Rectal smooth muscle tissue (tissue), 1 donor: ENCODE measurements at regions not wholly inside any gene's neighbourhood (a gene's known extent, or its start where the extent isn't known, plus 50 kb on each side); places are given as distances from the start of the nearest gene placed in this dataset.
"Not testable (repeated sequence)": the region's sequence is repeated elsewhere in the genome, so short reads cannot be mapped to it uniquely, and the experiment has no call there.

Experiments used
- H3K27ac ChIP-seq: one replicate; pipeline ENCODE4 v1.7.0; 2013; ENCODE audit warnings: low read depth, low read length, inconsistent platforms
- H3K27me3 ChIP-seq: one replicate; pipeline ENCODE4 v1.7.0; 2013; ENCODE audit warnings: low read length; ENCODE audit not compliant: control insufficient read depth, insufficient read depth
- H3K36me3 ChIP-seq: one replicate; pipeline ENCODE4 v1.7.0; 2013; ENCODE audit warnings: low read length; ENCODE audit not compliant: control insufficient read depth, insufficient read depth
- H3K4me1 ChIP-seq: one replicate; pipeline ENCODE4 v1.7.0; 2013; ENCODE audit warnings: low read length; ENCODE audit not compliant: control insufficient read depth, insufficient read depth
- H3K4me3 ChIP-seq: one replicate; pipeline ENCODE4 v1.7.0; 2013; ENCODE audit warnings: low read length
- H3K9ac ChIP-seq: one replicate; pipeline ENCODE4 v1.7.0; 2013; ENCODE audit warnings: low read length

DNA sequence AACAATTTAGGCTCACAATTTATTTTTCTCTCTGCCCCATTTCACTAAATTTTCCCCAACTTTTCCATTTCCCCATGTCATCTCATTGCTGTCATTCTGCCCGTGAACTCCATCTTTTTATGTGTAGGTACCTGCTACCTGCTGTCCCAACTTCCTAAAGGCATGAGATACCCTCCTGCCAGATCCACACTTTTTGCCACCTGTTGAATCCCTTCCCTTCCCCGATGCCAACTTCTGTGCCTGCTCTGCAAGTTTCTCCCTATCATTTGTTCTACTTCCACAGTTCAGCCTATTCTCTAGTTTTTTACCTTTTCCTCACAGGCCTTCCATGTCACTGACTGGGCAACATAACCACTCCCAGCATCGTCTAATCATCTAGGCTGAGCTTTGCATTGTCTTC lies 607.5 kb upstream of the KLF12 start:
- no peak overlapping the region for H3K27ac ChIP-seq
- H3K4me3 ChIP-seq = no peak overlapping the region
- H3K36me3 ChIP-seq = no peaks in the 10 kb centered on the region
- H3K4me1 ChIP-seq = no peaks in the 10 kb centered on the region
- H3K9ac ChIP-seq = no peak overlapping the region
- H3K27me3 ChIP-seq = no peaks in the 10 kb centered on the region

DNA sequence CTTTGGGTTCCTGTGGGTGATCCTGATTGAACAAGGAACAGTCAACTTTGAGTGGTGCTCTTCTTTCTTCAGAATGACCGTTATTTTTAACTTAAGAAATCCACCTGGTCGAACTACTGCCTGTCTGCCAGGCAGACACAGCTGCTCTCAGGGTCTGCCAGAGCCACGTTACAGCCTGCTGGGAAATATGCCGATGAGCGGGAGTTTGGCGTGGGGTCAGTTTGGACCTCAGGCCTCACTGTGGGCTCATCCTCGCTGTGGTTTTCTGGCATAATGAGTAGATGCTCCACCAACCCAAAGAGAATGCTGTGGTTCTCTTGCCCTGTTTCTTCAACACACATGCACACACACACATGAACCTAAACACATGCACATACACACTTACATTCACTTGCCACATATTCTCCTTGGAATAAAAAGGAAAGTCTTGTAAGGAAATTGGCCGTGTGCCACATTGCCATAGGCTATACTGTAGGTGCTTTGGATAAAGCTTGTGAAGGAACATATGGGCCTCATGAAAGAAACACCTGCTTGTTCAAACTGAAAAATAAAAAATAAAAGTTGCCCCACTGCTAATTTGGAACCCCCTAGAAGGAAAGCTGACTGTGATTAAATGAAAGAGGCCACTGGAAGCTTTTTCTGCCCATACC lies 598.7 kb upstream of the KLF12 start:
- H3K27me3 ChIP-seq = no peaks in the 10 kb centered on the region
- no peak overlapping the region for H3K4me3 ChIP-seq
- no peaks in the 10 kb centered on the region for H3K36me3 ChIP-seq
- no peak overlapping the region for H3K9ac ChIP-seq
- H3K4me1 ChIP-seq = no peaks in the 10 kb centered on the region
- H3K27ac ChIP-seq = no peak overlapping the region

DNA sequence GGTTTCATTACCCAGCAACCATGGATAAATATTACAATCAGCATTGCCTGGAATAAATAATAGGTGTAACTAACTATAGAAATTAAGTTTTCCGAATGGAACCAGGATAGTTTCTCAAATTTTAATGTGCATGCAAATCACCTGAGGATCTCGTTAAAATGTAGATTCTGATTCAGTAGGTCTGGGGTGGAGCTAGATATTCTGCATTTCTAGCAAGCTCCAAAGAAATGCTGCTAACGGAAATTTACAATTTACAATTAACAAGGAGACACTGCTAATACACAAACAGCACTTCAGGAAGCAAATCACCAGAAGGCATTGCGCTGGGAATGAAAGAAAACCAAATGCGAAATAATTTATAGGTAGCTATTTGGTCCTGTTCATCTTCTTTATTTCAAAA lies 597.5 kb upstream of the KLF12 start:
- Histone ChIP-seq H3K36me3 (no peaks in the 10 kb centered on the region), H3K9ac (no peak overlapping the region), H3K4me1 (no peaks in the 10 kb centered on the region), H3K27ac (no peak overlapping the region), H3K27me3 (no peaks in the 10 kb centered on the region), H3K4me3 (no peak overlapping the region)

DNA sequence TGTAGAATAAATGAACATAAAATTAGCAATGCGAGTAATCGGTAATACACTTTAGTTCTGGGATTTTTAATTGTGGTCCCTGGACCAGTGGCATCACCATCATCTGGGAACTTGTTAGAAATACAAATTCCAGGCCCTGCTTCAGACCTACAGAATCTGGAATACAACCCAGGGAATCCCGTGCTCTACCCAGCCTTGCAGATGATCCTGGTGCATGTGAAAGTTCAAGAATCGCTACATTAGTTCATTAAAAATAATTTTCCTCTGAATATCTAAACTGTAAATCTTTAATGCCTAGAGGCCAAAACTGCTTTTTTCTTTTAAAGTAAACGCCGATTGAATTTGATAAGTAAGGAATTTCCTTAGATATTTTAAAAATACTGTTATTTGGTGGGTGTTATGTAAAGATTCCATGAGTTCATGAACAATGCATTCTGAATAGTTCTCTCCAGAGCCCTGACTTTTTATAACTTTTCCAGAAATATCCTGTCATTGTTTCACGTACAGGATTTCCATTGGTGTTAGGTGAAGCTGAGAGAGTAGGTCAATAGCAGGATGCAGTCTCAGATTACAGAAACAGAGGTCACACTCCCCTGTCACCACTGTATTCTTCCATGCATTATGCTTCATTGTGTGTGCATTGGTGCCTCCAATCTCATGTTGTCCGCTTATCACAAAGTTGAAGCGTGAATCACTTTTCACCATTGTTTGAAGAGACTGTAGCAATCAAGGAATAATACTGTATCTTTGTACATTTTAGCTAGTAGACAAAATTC lies 596.5 kb upstream of the KLF12 start:
- no peaks in the 10 kb centered on the region for H3K36me3 ChIP-seq
- H3K4me1 ChIP-seq = no peaks in the 10 kb centered on the region
- H3K27ac ChIP-seq = no peak overlapping the region
- H3K4me3 ChIP-seq = no peak overlapping the region
- no peaks in the 10 kb centered on the region for H3K27me3 ChIP-seq
- no peak overlapping the region for H3K9ac ChIP-seq

DNA sequence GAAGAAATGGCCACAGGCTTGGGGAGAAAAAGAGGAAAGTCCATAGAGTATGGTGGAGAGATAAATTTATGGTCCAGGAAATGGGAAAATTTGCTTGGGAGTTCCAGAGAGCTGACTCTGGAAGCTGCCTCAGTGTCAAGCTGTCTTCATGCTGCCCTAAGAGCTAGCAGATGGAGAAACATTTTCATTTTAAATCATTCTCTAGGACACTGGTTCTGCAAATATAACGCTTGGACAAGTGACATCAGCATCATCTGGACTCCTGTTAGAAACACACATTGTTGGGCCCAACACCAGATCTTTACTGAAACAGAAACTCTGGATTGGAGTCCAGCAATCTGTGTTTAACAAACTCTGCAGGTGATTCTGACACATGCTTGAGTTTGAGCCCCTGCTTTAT lies 592.0 kb upstream of the KLF12 start:
- no peak overlapping the region for H3K27ac ChIP-seq
- no peaks in the 10 kb centered on the region for H3K36me3 ChIP-seq
- no peaks in the 10 kb centered on the region for H3K27me3 ChIP-seq
- H3K9ac ChIP-seq = no peak overlapping the region
- no peaks in the 10 kb centered on the region for H3K4me1 ChIP-seq
- H3K4me3 ChIP-seq = no peak overlapping the region

DNA sequence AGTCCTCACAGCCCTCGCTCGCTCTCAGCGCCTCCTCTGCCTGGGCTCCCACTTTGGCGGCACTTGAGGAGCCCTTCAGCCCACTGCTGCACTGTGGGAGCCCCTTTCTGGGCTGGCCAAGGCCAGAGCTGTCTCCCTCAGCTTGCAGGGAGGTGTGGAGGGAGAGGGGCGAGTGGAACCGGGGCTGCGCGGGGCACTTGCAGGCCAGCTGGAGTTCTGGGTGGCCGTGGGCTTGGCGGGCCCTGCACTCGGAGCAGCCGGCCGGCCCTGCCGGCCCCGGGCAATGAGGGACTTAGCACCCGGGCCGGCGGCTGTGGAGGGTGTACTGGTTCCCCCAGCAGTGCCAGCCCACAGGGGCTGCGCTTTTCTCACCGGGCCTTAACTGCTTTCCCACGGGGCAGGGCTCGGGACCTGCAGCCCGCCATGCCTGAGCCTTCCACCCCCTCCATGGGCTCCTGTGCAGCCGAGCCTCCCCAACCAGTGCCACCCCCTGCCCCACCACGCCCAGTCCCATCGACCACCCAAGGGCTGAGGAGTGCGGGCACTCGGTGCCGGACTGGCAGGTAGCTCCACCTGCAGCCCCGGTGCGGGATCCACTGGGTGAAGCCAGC lies 584.1 kb upstream of the KLF12 start:
- not testable (repeated sequence) for H3K27me3 ChIP-seq, H3K36me3 ChIP-seq, H3K27ac ChIP-seq, H3K4me3 ChIP-seq, H3K9ac ChIP-seq, H3K4me1 ChIP-seq

DNA sequence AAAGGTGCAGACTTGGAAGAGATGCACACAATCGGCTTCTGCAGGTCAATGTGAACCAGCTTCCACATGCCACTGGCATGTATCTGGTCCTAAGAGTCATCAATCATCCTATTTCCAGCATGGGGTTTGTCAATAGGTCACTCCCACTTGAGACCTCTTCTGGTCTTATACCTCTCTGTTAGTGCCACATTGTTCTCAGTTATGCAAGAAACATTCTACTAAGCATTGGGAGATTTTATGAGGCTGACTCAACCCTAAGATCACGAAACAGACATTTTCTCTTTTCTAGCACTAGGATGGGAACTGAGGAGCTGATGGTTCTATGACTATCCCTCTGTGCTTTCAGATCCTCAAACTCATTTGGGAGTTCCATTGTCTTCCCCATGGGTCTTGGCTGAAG lies 581.5 kb upstream of the KLF12 start:
- H3K9ac ChIP-seq = no peak overlapping the region
- H3K36me3 ChIP-seq = no peaks in the 10 kb centered on the region

DNA sequence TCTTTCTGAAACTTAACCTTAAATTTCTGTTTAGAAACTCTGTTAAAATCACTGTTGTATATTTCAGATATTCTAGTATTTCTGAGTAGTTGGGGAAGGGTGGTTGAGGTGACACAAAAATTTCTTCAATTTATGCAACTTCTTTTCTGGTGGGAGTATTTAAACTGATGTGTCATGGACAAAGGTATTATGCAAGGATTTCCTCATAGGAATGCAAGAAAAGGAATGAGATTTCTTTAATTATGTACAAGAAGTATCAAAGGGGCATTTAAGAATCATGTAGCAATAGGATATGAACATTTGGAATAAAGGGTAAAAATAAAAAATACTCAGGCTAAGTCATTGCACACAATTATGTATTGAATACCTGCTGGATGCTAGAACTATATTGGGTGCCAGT lies 575.8 kb upstream of the KLF12 start:
- Histone ChIP-seq H3K4me1 (no peaks in the 10 kb centered on the region), H3K27me3 (no peaks in the 10 kb centered on the region), H3K36me3 (no peaks in the 10 kb centered on the region), H3K9ac (no peak overlapping the region), H3K27ac (no peak overlapping the region), H3K4me3 (no peak overlapping the region)

More for the DNA sequence above, 581.5 kb upstream of the KLF12 start:
- Histone ChIP-seq H3K27ac (no peak overlapping the region), H3K4me3 (no peak overlapping the region), H3K4me1 (no peaks in the 10 kb centered on the region), H3K27me3 (no peaks in the 10 kb centered on the region)

DNA sequence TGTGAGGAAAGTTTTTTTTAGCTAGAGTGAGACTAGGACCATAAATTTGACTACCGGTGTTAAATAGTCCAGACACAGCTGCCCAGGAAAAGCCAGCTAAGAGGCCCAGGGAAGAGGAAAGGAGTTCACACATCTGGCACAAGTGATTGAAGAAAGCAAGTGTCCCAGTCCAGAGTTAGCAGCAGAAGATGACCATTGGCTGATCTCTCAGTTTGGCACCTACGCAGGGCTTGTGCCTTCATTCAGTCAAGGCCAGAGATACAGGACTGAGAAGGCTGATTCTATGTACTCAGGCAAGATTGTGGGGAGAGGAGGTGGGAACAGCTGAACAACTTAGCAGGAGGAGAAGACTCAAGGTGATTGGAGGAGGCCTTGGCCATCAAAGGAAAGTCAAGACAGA lies 575.0 kb upstream of the KLF12 start:
- Histone ChIP-seq H3K4me1 (no peaks in the 10 kb centered on the region), H3K9ac (no peak overlapping the region), H3K27me3 (no peaks in the 10 kb centered on the region), H3K36me3 (no peaks in the 10 kb centered on the region), H3K4me3 (no peak overlapping the region), H3K27ac (no peak overlapping the region)

DNA sequence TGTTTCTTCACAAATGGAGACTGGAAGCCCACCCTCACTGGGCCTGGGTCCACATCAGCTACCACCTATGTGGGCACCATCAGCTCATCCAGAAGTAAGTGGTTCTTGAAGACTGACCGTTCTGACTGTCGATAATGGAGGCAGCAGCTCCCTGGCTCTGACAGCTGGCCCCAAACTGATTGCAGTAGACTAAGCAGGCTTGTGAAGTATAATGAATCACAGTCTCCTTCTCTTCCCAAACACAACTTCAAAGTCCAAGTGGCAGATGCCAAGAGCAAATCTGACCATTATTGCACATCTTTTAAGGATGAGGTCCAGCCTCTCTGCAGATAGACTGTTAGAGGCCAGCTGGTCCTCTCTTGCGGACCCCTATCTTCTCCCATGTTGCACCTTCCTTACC lies 574.4 kb upstream of the KLF12 start:
- Histone ChIP-seq H3K36me3 (no peaks in the 10 kb centered on the region), H3K27ac (no peak overlapping the region), H3K27me3 (no peaks in the 10 kb centered on the region), H3K4me1 (no peaks in the 10 kb centered on the region), H3K4me3 (no peak overlapping the region), H3K9ac (no peak overlapping the region)

DNA sequence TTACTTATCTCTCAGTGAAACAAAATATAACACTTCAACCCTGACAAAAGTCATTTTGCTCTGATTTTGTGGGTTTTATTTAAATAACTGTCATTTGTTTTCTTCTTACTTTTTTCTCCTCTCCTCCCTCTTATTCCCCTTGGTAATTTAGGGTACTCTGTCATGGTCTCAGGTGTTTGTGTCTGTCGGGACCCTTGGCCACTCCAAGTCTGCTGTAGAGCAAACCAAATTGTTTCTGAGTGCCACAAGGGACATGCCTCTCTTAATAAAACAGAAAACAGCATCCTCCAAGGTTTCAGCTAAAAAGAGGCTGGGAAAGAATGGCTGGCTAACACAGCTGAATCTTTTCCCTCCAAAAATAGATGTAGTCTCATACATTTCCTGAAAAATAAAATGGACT lies 573.1 kb upstream of the KLF12 start:
- H3K4me3 ChIP-seq = no peak overlapping the region
- no peaks in the 10 kb centered on the region for H3K4me1 ChIP-seq
- H3K27ac ChIP-seq = no peak overlapping the region
- H3K36me3 ChIP-seq = no peaks in the 10 kb centered on the region
- H3K27me3 ChIP-seq = no peaks in the 10 kb centered on the region
- no peak overlapping the region for H3K9ac ChIP-seq

DNA sequence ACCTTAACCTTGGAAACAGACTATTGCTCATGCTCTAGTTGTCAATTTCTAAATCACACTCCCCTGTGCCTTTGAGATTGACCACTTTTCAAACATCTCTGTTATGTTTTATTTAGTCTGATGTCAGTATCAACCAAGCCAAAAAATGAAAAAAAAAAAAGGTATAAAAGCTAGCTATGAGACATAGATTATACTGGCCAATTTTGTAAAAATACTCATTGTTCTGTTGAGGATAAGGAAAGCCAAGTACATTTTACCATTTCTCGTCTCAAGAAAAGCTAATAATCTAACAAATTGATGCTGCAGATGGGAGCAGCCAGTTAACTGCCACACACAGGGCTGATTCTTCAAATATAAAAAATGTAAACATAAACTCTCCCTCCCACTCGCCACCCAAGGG lies 572.6 kb upstream of the KLF12 start:
- no peaks in the 10 kb centered on the region for H3K27me3 ChIP-seq
- no peak overlapping the region for H3K9ac ChIP-seq
- H3K36me3 ChIP-seq = no peaks in the 10 kb centered on the region
- H3K27ac ChIP-seq = no peak overlapping the region
- H3K4me3 ChIP-seq = no peak overlapping the region
- H3K4me1 ChIP-seq = no peaks in the 10 kb centered on the region

DNA sequence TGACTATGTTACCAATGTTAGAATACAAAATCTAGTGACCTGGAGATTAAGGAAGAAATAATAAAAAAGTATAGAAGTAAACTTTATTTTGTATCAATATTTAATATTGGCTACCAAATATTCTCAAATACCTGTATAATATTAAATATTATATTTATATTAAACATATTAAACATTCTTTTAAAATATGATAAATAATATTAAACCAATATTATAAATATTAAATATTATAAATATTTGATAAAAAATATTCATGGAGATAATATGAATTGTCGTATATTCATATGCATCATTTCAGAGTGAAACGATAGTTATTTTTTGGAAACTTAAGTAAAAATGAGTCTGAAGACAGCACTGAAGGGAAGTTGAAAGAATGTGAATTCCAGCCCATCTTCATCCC lies 571.2 kb upstream of the KLF12 start:
- Histone ChIP-seq H3K9ac (no peak overlapping the region), H3K27ac (no peak overlapping the region), H3K36me3 (no peaks in the 10 kb centered on the region), H3K27me3 (no peaks in the 10 kb centered on the region), H3K4me1 (no peaks in the 10 kb centered on the region), H3K4me3 (no peak overlapping the region)
